ENCODE measurements at regions not wholly inside any gene's neighbourhood (a gene's known extent, or its start where the extent isn't known, plus 50 kb on each side); places are given as distances from the start of the nearest gene placed in this dataset.

DNA sequence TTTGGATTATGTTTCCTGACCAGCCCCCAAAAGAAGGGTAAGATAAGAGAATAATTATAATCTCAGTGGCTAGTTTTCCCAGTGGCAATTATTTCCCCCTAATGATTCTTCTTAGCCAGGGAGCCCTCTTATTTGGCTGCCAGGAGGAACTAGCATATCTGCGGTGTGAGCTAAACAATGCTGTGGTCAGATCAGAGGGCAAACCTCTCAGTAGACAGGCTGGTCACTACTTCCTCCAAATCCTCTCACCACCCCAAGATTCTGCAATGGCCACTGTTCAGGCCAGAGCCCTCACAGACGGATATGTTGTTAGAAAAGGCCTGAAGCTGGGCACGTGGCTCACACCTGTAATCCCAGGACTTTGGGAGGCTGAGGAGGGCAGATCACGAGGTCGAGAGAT lies 273.4 kb upstream of the SASH1 start:
- TF ChIP-seq, protein P1, sequence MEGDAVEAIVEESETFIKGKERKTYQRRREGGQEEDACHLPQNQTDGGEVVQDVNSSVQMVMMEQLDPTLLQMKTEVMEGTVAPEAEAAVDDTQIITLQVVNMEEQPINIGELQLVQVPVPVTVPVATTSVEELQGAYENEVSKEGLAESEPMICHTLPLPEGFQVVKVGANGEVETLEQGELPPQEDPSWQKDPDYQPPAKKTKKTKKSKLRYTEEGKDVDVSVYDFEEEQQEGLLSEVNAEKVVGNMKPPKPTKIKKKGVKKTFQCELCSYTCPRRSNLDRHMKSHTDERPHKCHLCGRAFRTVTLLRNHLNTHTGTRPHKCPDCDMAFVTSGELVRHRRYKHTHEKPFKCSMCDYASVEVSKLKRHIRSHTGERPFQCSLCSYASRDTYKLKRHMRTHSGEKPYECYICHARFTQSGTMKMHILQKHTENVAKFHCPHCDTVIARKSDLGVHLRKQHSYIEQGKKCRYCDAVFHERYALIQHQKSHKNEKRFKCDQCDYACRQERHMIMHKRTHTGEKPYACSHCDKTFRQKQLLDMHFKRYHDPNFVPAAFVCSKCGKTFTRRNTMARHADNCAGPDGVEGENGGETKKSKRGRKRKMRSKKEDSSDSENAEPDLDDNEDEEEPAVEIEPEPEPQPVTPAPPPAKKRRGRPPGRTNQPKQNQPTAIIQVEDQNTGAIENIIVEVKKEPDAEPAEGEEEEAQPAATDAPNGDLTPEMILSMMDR (IDR thresholded peaks at IDR 0.05): no peak
- no peak for TF ChIP-seq POLR2A (IDR thresholded peaks at IDR 0.05)
